HG03064 (cell line): ENCODE measurements at regions not wholly inside any gene's neighbourhood (a gene's known extent, or its start where the extent isn't known, plus 50 kb on each side); places are given as distances from the start of the nearest gene placed in this dataset.
"Not testable (repeated sequence)": the region's sequence is repeated elsewhere in the genome, so short reads cannot be mapped to it uniquely, and the experiment has no call there.

Experiments used
- ATAC-seq: cut with Tn5 transposase; IDR thresholded peaks from one replicate; pipeline ENCODE4 v1.9.1; 2021; ENCODE audit warnings: low read depth; ENCODE audit not compliant: unreplicated experiment

DNA sequence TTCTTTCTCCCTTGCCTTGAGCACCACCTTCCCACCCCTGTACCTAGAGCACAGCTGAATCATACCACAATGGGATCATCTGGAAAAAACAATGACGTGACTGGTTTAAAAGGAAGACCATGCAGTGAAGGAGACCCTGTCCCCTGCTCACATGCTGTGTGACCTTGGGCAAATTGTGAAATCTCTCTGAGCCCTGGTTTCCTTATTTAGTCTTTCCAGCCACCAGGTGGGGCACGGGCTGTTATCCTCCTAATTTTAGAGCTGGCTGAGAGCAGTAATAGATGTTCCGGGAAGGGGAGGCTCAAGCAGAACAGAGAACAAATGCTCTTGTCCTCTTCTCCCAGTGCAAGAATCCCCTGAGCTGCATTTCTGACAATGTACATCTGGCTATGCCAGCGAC lies 198.3 kb downstream of the RPS24 start:
- ATAC-seq = no peak

DNA sequence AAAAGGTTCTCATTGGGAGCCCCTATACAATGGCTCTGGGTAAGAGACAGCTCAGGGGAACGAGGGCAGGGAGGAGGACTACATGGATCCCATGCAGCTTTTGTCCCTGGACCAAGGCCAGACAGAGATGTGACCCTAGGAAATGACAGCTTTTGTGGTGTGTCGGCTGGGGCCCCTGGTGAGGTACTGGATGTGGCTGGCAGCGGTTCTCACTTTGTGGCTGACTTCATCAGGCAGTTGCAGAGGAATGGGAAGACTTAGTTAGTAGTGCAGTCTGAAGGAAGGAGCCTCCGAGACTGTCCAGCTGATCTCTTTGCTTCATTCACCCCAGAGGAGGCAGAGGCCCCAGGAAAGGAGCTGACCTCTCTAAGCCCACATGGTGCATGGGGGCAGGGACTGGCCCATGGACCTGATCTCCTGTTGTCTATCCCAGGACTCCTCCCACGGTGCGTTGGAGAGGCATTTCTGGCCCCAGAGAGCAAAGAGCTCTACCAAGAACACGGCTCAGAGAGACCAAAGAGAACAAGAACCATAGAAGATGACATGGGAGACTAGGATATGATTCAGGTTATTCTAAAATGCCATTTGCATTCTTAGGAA lies 202.9 kb downstream of the RPS24 start:
- no peak for ATAC-seq

DNA sequence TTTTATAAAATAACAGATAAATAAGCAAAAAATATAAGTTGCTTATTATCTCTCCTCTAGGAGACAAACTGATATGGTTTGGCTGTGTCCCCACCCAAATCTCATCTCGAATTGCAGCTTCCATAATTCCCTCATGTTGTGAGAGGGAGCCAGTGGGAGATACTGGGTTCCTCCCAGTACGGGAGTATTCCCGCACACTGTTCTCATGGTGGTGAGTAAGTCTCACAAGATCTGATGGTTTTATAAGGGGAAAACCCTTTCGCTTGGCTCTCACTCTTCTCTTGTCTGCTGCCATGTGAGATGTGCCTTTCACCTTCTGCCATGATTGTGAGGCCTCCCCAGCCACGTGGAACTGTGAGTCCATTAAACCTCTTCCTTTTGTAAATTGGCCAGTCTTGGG lies 204.3 kb downstream of the RPS24 start:
- not testable (repeated sequence) for ATAC-seq

DNA sequence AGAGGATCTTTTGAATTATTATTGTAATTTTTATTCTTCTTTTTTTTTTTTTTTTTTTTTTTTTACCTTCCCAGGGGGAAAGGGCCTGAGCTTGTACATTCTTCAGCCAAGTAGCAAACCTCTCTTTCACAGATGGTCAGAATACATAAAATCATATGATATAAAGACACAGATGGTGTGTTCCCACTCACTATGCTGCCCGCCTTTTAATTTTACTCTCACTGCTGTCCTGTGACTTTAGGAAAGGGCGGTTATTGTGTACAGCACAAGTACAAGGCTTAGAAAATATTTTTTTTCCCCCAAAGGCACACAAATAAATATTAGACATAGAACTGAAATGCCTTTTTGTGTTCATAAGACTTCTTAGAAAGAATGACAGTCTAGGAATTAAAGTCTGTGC lies 213.6 kb downstream of the RPS24 start:
- ATAC-seq = no peak

DNA sequence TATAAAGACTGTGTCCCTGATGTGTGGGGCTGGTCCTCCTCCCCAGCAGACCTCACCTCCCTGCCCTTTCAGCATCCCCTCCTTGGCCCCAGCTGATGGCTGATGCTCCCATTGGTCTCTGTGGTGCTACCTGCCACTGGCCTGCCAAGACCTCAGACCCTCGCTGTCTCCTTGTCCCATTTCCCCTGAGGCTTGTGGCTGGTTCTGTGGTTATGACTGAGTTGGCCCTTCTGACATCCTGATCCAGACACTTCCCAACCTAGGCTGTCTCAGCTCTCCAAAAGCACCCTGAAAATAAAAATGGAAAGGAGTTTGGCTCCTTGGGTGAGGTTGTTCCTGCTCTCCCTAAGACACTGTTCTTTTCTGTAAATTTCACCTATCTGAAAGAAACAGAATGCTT lies 214.2 kb downstream of the RPS24 start:
- no peak for ATAC-seq

DNA sequence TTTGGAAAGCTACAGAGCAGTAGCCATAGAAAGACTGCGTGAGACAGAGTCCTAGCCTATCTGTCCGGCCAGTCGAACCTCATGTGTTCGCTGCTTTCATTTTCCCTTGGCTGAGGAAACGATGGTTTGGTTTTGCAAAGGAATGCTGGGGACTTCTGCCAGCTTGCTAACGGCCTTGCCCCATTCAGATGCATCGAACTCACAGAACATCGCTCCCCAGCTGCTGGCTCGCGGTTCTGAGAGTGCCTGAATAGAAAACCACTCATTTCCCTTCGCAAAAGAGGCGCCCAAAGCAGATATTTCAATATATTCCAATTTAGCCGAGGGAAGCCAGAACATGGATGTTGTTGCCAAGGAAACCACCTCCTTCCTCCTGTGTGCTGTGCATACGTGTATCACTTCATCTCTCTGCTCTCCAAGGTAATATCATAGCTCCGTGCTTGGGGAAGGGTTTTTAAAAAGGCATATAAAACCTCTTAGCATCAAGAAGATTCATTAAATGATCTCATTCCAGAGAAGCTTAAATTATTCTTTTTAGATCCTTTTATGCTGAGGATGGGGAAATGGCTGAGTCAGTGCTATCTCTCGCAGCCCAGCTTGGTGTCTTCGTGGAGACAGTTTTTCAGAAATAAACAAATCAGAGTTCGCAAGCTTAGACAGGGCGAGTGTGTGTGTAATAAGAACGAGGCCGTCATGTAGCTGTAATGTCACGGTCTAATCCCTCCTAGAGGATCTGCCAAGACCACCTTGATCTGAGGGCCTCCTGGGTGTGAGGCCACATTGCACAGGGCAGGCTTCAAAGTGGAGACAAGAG lies 215.2 kb downstream of the RPS24 start:
- ATAC-seq = no peak

DNA sequence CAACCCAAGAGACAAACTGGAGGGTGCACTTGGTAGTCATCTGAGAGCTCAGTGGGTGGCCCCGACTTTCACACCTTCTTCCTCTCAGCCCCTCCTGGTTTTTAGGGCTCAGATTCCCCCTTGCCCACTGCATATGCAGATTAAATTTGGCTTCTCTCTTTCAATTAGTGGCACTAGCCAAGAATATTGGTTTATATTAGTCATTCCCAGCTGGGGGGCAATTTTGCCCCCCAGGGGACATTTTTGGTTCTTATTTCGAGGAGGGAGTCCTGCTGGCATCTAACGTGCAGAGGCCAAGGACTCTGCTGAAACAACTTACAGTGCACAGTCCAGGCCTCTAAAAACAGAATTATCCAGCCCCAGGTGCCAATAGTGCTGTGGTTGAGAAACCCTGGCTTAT lies 216.0 kb downstream of the RPS24 start:
- ATAC-seq = no peak

DNA sequence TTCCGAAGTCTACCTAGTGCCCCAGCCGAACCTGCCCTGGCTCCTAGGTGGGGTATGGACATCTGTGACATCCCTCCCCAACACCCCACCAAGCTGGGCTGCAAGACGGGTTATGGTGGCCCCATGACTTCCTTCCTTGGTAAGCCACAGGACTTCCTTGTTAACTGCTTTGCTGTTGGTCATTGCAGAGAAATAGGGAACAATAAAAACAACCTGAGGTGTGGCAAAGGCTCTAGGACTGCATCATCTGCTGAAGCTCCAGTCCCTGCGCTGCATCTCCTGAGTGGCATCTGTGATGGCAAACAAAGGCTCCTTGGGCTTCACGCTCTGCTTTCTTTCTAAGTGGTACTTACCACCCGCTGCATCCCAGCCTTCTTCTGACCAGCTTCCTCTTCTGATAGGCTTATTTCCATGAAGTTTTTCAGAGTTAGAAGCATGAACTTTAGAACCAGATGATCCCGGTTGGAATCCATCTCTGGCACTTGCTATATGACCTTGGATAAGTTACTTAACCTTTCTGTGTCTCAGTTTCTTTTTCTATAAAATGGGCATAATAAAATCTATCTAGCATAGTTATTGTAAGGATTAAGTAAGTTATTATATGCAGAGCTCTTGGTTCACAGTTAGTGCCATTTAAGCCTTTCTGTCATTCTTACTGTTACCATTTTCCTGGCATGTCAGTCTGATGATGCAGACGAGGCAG lies 216.8 kb downstream of the RPS24 start:
- ATAC-seq = no peak

DNA sequence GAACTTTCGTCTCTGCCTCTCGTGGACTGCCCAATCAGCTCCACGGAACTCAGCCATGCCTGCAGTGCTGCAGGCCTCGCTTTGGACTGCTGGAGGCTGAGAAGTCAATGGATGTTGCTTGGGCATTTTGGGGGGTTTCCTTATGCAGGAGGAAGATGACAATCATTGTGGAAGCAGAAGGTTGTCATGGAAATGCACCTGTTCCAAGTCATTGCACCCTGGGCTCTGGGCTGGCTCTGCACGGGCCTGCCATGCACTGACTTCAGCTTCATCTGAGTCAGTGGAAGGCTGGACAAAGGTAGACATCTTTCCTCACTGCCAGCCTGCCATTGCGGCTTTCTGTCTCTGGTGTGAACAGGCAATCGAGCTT lies 217.3 kb downstream of the RPS24 start:
- ATAC-seq = no peak

DNA sequence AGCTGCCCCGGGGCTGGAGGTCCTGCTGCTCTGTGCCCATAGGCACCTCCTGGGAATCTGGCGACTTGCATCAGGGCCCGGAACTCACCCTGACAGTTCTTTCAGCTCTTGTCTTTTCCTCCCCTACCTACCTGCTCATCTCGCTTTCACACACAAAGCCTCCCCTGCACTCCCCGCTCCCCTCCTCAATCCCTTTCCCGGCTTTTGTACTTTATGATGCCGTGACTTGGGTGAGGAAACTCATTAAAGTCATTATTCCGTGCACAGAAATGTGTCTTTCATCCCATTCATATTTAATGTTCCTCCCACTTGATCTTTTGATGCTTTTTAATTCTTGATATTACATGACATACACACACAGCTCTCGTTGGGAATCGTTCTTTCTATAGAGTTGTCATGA lies 218.6 kb downstream of the RPS24 start:
- no peak for ATAC-seq

DNA sequence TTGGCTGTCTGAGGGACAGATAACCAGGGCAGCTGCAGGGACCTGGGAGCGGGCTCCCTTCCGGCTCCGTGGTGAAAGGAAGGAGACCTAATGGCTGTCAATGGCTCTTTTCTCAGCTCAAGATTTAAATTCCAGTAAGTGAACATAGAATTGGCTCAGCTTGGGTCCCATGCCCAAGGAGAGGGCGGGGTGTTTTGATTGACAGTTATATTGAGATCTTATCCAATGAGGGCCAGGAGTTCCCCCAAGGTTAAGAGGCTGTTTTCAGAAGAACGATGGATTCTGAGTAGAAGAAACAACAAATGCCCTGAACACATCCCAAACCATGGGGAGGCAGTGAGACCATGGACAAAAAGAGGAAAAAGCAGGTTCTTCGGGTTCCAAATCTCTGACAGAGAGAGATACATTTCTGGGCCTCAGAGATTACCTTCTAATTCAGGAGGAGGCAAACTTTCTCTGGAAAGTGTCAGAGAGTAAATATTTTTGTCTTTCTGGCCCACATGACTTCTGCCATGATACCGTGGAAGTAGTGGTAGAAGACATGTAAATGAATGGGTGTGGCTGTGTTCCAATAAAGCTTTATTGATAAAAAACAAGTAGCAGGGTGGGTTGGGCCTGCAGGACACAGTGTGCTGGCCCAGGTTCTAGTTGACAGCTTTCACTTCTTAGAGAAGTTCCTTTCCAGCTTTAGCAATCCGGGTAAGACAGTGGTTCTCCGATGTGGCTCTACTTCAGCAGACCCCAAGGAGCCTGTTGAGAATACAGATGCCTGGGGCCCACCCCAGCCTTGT lies 219.6 kb downstream of the RPS24 start:
- no peak for ATAC-seq

DNA sequence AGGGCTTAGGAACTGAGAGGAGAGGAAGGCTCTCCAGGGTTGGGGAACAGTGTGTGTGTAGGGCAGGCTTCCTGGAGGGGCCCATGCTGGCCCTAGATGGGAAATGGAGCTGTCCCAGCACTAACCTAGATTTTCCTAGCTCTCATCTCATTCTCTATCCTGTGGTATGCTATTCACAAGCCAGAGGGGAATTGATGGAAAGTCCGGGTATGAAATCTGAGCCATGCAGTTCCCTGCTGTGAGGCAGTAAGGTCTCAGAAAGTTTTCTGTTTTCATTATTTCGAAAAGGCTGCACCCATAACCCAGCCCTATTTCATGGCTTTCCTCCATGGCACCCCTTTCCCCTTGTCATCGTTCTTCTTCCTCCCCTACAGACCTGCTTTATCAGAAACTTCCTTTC lies 220.3 kb downstream of the RPS24 start:
- no peak for ATAC-seq

DNA sequence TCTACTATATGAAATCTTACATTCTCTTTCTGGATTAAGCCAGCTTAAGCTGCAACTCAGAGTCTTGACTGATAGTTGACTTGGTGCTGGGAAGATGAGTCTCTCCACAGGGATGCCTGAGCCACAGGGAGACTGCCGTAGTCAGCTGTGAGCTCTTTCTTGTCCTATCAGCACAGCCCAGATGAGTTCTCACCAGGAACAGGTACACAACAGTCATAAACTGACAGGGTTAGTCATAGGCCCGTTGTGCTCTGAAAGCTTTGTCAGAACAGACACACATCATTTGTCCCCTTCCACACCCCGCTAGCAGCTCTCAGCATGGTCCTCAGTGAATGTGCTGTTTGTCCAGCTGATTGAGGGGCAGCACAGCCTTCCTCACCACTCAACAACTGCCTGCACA lies 221.6 kb downstream of the RPS24 start:
- no peak for ATAC-seq

DNA sequence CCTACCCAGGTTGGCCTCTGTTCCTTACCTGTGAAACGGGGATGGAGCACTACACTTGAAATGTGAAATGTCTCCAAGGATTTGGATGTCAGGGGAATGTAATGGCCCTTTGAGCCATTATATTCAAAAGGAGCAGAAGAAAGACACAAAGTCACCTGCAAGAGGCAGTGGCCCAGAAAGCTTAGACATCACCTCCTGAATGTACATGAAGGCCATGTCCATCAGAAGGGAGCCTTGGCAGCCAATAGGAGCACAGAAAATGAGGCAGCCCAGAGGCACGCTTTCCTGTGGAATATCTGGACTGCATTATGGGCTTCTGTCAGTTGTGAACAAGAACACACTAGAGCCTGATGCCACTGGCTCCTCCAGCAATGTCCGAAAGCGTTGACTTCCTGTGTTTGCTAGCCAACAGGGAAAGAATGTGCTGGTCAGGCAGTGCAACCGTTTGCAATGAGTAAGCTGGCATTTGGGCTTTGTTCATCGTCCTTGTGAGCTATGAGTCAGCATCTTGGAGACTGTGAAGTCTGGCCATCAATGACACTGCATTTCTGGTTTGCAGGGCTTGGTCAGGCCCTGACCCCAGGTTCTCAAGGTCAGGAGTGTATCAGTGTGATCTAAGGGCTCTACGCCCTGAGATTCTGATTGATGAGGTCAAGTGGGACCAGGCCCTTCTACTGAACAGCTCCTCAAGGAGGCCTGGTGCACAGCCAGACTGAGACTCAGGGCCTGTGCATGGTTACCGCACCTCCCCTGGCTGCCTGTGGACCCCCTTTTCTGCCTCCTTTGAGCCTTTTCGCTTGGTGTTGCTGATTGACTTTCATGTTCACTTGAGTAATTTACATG lies 222.4 kb downstream of the RPS24 start:
- no peak for ATAC-seq

DNA sequence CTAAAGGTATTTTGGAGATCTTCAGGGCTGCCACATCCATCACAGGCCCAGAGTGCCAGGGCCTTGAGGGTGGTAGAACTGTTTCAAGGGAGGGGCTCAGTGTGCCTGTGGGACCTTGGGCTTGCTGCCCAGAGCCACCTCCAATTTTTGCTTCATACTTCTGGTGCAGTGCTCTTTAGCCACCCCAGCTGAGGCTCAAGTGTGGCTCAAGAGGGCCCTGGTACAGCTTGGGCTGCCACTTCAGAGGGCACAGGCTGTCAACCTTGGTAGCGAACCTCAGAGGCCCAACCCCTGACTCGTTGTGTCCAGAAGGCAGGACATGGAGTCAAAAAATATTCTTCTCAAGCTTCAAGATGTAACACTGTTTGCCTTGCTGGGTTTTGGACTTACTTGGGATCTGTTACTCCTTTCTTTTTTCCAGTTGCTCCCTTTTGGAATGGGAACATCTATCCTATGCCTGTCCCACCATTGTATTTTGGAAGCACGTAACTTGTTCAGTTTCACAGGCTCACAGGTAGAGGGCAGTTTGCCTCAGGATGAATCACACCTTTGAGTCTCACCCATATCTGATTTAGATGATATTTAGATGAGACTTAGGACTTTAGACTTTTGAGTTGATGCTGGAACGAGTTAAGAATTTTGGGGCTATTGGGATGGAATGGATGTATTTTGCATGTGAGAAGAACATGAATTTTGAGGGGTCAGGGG lies 224.8 kb downstream of the RPS24 start:
- no peak for ATAC-seq

DNA sequence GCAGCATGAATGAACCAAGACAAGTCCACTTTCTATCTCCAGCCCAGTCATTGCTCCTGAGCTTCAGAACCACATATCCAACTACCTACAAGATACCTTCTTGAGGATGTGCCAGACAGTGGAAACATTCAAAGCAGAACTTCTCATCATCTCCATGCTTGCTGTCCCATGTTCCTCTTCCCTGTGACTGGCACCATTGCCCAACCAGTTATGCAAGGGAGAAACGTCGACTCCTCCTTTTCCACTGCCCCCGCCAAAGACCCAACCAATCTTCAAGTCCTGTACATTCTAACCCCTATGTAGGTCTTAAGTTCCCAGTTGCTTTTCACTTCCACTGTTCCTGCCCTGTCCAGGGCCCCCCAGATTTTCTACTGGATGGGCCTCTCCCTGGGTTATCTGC lies 225.7 kb downstream of the RPS24 start:
- no peak for ATAC-seq

DNA sequence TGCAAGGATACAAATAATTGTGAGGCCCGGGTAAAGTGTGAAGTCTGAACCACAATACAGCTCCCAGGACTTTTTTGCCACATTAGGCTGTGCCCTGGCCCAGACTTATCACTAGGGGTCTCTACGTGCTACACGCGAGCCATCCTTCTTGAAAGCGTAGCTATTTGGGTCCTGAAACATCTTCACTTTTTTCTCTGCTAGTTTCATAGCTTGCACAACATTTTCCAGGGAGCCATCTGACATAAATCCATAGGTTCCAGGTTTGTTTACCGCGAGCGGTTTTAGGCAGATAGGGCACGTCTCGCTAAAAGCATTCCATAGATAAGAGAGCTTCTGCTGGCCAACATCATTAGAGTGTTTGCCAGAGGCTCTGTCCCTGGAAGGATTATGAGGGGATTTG lies 226.5 kb downstream of the RPS24 start:
- no peak for ATAC-seq

DNA sequence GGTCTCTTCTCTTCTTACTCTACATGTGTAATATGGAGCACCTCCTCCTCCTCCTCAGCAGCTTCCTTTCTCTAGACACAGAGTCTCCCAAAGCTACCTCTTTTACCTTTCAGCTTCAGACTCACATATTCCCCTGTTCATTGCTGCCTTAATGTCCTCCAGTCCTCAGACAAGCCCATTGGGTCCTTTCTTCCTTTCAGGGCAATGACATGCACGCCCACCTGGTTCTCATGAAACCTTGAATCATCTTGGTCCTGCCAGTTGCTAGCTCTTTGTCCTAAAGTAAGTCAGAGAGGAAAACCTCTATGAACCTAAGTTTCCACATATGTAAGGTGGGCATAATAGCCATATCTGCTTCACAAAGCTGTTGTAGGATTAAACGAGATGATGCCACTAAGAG lies 227.0 kb downstream of the RPS24 start:
- no peak for ATAC-seq

DNA sequence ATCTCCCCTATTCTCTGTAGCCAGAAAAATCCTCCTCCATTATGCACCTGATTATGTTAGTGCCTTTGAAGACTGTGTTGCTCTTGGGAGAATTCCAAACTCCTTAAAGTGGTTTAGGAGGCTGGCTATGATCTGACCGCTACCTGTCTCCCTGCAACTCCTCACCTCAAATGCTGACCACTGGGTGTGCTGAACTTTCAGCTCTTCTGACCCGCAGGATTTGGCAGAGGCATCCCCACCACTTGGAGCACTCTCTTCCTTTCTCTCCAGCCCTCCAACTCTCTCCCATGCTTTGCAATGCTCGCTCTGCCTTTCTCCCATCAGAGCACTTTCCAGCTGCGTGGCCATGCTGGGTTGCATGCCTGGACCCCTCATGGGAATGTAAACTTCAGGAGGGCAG lies 227.6 kb downstream of the RPS24 start:
- no peak for ATAC-seq

DNA sequence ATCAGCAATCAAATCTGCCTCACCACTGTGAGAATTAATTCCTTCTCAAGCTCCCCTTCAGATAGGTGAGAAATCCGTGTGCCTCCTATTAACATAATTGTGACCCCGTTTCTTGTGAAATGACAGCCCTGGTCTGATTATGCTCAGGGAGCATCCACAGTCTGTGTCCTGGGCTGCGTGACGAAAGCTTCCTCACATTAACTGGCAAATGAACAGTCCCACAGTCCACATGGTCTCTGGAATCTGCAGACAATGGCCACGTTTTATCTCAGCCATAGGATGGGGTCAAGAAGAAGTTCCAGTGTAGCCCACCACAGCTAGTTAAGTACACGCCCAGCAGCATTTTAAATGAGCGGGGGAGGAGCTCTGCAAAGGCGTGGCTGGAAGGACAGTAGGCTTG lies 229.2 kb downstream of the RPS24 start:
- ATAC-seq = no peak
